ENCODE measurements at regions not wholly inside any gene's neighbourhood (a gene's known extent, or its start where the extent isn't known, plus 50 kb on each side); places are given as distances from the start of the nearest gene placed in this dataset.

- ChIA-PET POLR2A (no interaction called here), CTCF (no interaction called here)
- Histone ChIP-seq H3K4me3 (ENCODE audit: control extremely low read depth in 1 of 5, extremely low read depth in 1 of 5, insufficient read depth in 1 of 5, low read depth in 2 of 5, low read length in 4 of 5) (no peak overlapping the region), H3K36me3 (replicated peaks in 1 of 2; ENCODE audit: control extremely low read depth in 1 of 2, control insufficient read depth in 1 of 2, extremely low read depth in 1 of 2, insufficient read depth in 2 of 2, low read length in 1 of 2) (no peaks in the 10 kb centered on the region), H3K4me1 (ENCODE audit: control insufficient read depth in 2 of 2, insufficient read depth in 2 of 2, low read length in 2 of 2) (no peaks in the 10 kb centered on the region), H3K79me2 (ENCODE audit: control insufficient read depth, insufficient read depth, low read length) (no peaks in the 10 kb centered on the region), H4K20me1 (ENCODE audit: control insufficient read depth, insufficient read depth, low read length, poor library complexity, severe bottlenecking) (no peaks in the 10 kb centered on the region), H3K9ac (ENCODE audit: low read length) (no peak overlapping the region), H3K9me3 (ENCODE audit: control extremely low read depth in 1 of 3, control insufficient read depth in 2 of 3, insufficient read depth in 1 of 3, low read length in 2 of 3) (no peaks in the 10 kb centered on the region), H2AFZ (ENCODE audit: insufficient read depth, low read depth, low read length, poor library complexity, severe bottlenecking) (no peak overlapping the region), H3K27me3 (replicated peaks in 1 of 4; ENCODE audit: control extremely low read depth in 1 of 4, control insufficient read depth in 3 of 4, insufficient read depth in 4 of 4, low read length in 3 of 4) (no peaks in the 10 kb centered on the region), H3K27ac (ENCODE audit: low read length in 2 of 2) (no peak overlapping the region), H3K4me2 (replicated peaks; ENCODE audit: low read depth, low read length, poor library complexity, severe bottlenecking) (no peak overlapping the region)
- no peak overlapping the region for H3K27ac Mint-ChIP-seq
- H3K4me1 Mint-ChIP-seq = no peaks in the 10 kb centered on the region
- intact Hi-C loops (cut with micrococcal nuclease) = no loop called here
- DNase-seq = no peak
- H3K9me3 Mint-ChIP-seq (ENCODE audit: insufficient read depth) = peaks cover 2% of the 10 kb centered on the region
- ATAC-seq (ENCODE audit: low read depth) = no peak
- H3K4me3 Mint-ChIP-seq = no peak overlapping the region
- TF ChIP-seq EZH2 (IDR thresholded peaks at IDR 0.05; ENCODE audit: borderline replicate concordance, insufficient read depth, low read depth, low read length, poor library complexity, severe bottlenecking) = no peak
- no peak for TF ChIP-seq CTCF (IDR thresholded peaks at IDR 0.05)
- no peaks in the 10 kb centered on the region for H3K27me3 Mint-ChIP-seq
Observed at GRCh38 chr14:28102001-28102400, 664.6 kb upstream of the FOXG1 start.

- POLR2A ChIA-PET = no interaction called here
- CTCF ChIA-PET = no interaction called here
- WGBS (ENCODE audit: insufficient coverage) = 70% methylated on average over 2 of the region's 3 CpGs
Observed at GRCh38 chr14:28102814-28103213, 663.8 kb upstream of the FOXG1 start.

More at GRCh38 chr14:28102814-28103213, 663.8 kb upstream of the FOXG1 start:
- Mint-ChIP-seq H3K4me3 (no peak overlapping the region), H3K4me1 (no peaks in the 10 kb centered on the region), H3K9me3 (ENCODE audit: insufficient read depth) (peaks cover 2% of the 10 kb centered on the region), H3K27ac (no peak overlapping the region), H3K27me3 (no peaks in the 10 kb centered on the region)
- H3K27me3 ChIP-seq (replicated peaks in 1 of 4; ENCODE audit: control extremely low read depth in 1 of 4, control insufficient read depth in 3 of 4, insufficient read depth in 4 of 4, low read length in 3 of 4) = no peaks in the 10 kb centered on the region
- TF ChIP-seq EZH2 (IDR thresholded peaks at IDR 0.05; ENCODE audit: borderline replicate concordance, insufficient read depth, low read depth, low read length, poor library complexity, severe bottlenecking) = no peak
- no peak for TF ChIP-seq CTCF (IDR thresholded peaks at IDR 0.05)
- H3K79me2 ChIP-seq (ENCODE audit: control insufficient read depth, insufficient read depth, low read length) = no peaks in the 10 kb centered on the region
- no peaks in the 10 kb centered on the region for H3K36me3 ChIP-seq (replicated peaks in 1 of 2; ENCODE audit: control extremely low read depth in 1 of 2, control insufficient read depth in 1 of 2, extremely low read depth in 1 of 2, insufficient read depth in 2 of 2, low read length in 1 of 2)
- intact Hi-C loops (cut with micrococcal nuclease) = no loop called here
- no peaks in the 10 kb centered on the region for H3K4me1 ChIP-seq (ENCODE audit: control insufficient read depth in 2 of 2, insufficient read depth in 2 of 2, low read length in 2 of 2)
- no peak overlapping the region for H3K4me2 ChIP-seq (replicated peaks; ENCODE audit: low read depth, low read length, poor library complexity, severe bottlenecking)
- H4K20me1 ChIP-seq (ENCODE audit: control insufficient read depth, insufficient read depth, low read length, poor library complexity, severe bottlenecking) = no peaks in the 10 kb centered on the region
- no peak overlapping the region for H3K9ac ChIP-seq (ENCODE audit: low read length)
- DNase-seq (no peak), ATAC-seq (ENCODE audit: low read depth) (no peak)
- peaks cover 0 to 2% (median 0%) of the 10 kb centered on the region in 3 donors for H3K9me3 ChIP-seq (ENCODE audit: control extremely low read depth in 1 of 3, control insufficient read depth in 2 of 3, insufficient read depth in 1 of 3, low read length in 2 of 3)
- H3K4me3 ChIP-seq (ENCODE audit: control extremely low read depth in 1 of 5, extremely low read depth in 1 of 5, insufficient read depth in 1 of 5, low read depth in 2 of 5, low read length in 4 of 5) = no peak overlapping the region
- no peak overlapping the region for H2AFZ ChIP-seq (ENCODE audit: insufficient read depth, low read depth, low read length, poor library complexity, severe bottlenecking)
- no peak overlapping the region for H3K27ac ChIP-seq (ENCODE audit: low read length in 2 of 2)
